ENCODE measurements at regions not wholly inside any gene's neighbourhood (a gene's known extent, or its start where the extent isn't known, plus 50 kb on each side); places are given as distances from the start of the nearest gene placed in this dataset.

DNA sequence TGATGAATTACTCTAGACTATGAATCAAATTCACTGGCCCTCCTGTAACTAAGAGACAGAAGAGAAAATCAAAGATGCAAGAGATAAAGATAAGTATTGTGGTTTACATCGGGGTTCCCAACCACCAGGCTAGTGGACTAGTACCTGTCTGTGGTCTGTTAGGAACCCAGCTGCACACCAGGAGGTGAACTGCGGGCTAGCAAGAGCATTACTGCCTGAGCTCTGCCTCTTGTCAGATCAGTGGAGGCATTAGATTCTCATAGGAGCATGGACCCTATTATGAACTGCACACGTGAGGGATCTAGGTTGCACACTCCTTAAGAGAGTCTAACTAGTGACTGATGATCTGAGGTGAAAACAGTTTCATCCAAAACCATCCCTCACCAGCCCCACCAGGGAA is 58.9 kb upstream of the DUSP10 start:
- no peak overlapping the region for H3K4me3 ChIP-seq
- no peak overlapping the region for H3K27ac ChIP-seq (replicated peaks)
- DNase-seq = no peak
- H3K27me3 ChIP-seq (ENCODE audit: low read depth) = no peaks in the 10 kb centered on the region
- intact Hi-C loops (cut with micrococcal nuclease) = no loop called here
- H3K4me1 ChIP-seq = no peaks in the 10 kb centered on the region
- TF ChIP-seq, protein P1, sequence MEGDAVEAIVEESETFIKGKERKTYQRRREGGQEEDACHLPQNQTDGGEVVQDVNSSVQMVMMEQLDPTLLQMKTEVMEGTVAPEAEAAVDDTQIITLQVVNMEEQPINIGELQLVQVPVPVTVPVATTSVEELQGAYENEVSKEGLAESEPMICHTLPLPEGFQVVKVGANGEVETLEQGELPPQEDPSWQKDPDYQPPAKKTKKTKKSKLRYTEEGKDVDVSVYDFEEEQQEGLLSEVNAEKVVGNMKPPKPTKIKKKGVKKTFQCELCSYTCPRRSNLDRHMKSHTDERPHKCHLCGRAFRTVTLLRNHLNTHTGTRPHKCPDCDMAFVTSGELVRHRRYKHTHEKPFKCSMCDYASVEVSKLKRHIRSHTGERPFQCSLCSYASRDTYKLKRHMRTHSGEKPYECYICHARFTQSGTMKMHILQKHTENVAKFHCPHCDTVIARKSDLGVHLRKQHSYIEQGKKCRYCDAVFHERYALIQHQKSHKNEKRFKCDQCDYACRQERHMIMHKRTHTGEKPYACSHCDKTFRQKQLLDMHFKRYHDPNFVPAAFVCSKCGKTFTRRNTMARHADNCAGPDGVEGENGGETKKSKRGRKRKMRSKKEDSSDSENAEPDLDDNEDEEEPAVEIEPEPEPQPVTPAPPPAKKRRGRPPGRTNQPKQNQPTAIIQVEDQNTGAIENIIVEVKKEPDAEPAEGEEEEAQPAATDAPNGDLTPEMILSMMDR (IDR thresholded peaks at IDR 0.05; ENCODE audit: borderline replicate concordance) = no peak
- H3K36me3 ChIP-seq = no peaks in the 10 kb centered on the region
- H3K9me3 ChIP-seq (replicated peaks) = peaks cover 11% of the 10 kb centered on the region

DNA sequence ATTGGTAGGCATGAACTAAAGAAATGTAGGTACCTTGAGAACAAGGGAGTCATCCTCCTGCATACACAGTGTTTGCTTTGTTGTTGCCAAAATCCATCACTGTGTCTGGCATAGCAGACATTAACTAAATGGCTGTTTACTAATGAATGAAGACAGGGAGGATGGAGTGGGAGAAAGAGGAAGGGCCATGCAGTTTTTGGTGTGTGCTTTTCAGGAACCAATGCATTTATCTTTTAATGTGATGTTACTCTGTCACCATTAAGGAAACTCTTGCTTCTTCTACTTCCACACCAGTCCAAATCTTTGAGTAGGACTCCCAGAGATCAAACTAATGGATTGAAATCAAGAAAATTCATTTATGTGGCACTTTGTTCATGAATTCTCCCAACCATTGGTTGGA is 55.6 kb upstream of the DUSP10 start:
- DNase-seq = no peak
- Histone ChIP-seq H3K27ac (replicated peaks) (no peak overlapping the region), H3K36me3 (no peaks in the 10 kb centered on the region), H3K4me1 (no peaks in the 10 kb centered on the region), H3K27me3 (ENCODE audit: low read depth) (no peaks in the 10 kb centered on the region), H3K9me3 (replicated peaks) (peaks cover 11% of the 10 kb centered on the region), H3K4me3 (no peak overlapping the region)
- TF ChIP-seq, protein P1 (IDR thresholded peaks at IDR 0.05; ENCODE audit: borderline replicate concordance) = no peak
- intact Hi-C loops (cut with micrococcal nuclease) = no loop called here

- intact Hi-C loops (cut with micrococcal nuclease) = no loop called here
- no peak for DNase-seq
These were observed 54.8 kb upstream of the DUSP10 start for GRCh38 chr1:221796700-221797099.

GRCh38 chr1:221795380-221795779 is 53.5 kb upstream of the DUSP10 start:
- TF ChIP-seq, protein P1 (IDR thresholded peaks at IDR 0.05; ENCODE audit: borderline replicate concordance) = no peak
- Histone ChIP-seq H3K4me1 (no peaks in the 10 kb centered on the region), H3K4me3 (no peak overlapping the region), H3K27me3 (ENCODE audit: low read depth) (no peaks in the 10 kb centered on the region), H3K27ac (replicated peaks) (no peak overlapping the region), H3K9me3 (replicated peaks) (peaks cover 11% of the 10 kb centered on the region), H3K36me3 (no peaks in the 10 kb centered on the region)
- intact Hi-C loops (cut with micrococcal nuclease) = no loop called here
- DNase-seq = no peak

More at GRCh38 chr1:221796700-221797099, 54.8 kb upstream of the DUSP10 start:
- Histone ChIP-seq H3K4me3 (no peak overlapping the region), H3K36me3 (no peaks in the 10 kb centered on the region), H3K27ac (replicated peaks) (no peak overlapping the region), H3K27me3 (ENCODE audit: low read depth) (no peaks in the 10 kb centered on the region), H3K4me1 (no peaks in the 10 kb centered on the region), H3K9me3 (replicated peaks) (peaks cover 11% of the 10 kb centered on the region)
- TF ChIP-seq, protein P1 (IDR thresholded peaks at IDR 0.05; ENCODE audit: borderline replicate concordance) = no peak

- TF ChIP-seq, protein P1 (IDR thresholded peaks at IDR 0.05; ENCODE audit: borderline replicate concordance) = no peak
- intact Hi-C loops (cut with micrococcal nuclease) = no loop called here
- no peak overlapping the region for H3K4me3 ChIP-seq
- no peak for DNase-seq
- no peak overlapping the region for H3K27ac ChIP-seq (replicated peaks)
- no peaks in the 10 kb centered on the region for H3K36me3 ChIP-seq
- peaks cover 7% of the 10 kb centered on the region for H3K9me3 ChIP-seq (replicated peaks)
- no peaks in the 10 kb centered on the region for H3K27me3 ChIP-seq (ENCODE audit: low read depth)
- H3K4me1 ChIP-seq = no peaks in the 10 kb centered on the region
These were observed 53.0 kb upstream of the DUSP10 start for GRCh38 chr1:221794935-221795334.
